ENCODE measurements at regions not wholly inside any gene's neighbourhood (a gene's known extent, or its start where the extent isn't known, plus 50 kb on each side); places are given as distances from the start of the nearest gene placed in this dataset.
"Not testable (repeated sequence)": the region's sequence is repeated elsewhere in the genome, so short reads cannot be mapped to it uniquely, and the experiment has no call there.

DNA sequence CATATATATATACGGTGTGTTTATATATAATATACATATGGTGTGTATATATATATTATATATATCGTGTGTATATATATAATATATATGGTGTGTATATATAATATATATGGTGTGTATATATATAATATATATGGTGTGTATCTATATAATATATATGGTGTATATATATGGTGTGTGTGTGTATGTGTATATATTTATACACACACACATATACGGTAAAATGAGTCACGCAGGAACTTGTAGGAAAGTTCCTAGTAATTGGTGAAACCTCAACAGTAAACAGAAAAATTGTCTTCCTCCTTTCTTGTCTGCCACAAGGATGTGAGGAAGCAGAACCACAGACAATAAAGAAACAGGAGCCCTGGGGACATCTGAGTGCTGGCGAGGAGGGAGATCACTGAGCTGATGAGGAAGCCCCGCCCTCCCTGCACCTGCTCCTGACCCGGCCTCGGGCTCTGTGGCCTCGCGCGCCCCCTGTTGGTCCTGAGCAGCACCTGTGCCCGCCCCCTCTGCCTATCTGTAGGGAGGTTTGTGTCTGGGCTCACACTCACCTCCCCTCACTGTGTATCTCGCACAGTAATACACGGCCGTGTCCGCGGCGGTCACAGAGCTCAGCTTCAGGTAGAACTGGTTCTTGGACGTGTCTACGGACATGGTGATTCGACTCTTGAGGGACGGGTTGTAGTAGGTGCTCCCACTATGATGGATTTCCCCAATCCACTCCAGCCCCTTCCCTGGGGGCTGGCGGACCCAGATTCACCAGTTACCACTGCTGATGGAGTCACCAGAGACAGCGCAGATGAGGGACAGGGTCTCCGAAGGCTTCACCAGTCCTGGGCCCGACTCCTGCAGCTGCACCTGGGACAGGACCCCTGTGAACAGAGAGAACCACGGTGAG lies 1079.4 kb downstream of the TMEM121 start:
- peak; percentile 81 for DNase-seq

DNA sequence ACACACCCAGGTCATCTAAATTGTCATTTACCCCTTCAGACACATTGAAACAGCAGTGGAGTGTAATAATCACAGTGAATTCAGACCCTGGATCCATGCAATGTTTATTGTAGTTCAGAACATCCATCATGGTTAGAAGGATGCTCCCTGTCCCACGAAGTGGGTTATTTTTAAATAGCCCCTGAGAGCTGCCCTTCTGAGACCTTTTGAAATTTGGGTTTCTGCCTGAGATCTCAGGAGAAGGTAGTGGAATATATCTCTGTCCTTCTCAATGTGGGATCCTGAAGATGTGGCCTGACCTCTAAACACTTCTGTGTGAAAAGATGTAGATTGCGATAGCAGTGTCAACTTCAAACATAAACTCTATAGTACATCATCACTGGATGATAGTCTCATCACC lies 1080.6 kb downstream of the TMEM121 start:
- DNase-seq: no peak

DNA sequence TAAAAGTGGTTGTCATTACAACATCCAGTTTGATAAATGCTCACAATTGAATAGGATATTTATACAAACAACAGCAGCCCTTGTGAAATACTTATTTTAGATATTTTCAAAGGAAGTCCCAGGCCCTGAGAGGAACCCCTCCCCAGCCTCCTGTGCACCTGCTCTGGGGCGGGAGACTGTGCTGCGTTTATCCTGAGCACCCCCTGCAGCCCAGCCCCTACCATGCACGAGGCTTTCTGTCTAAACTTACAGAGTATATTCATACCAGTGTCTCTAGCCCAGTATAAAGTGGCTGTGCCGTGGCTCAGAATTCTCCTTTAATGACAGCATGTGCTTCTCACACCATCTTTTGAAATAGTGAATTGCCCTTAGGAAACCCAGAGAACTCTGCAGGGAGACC lies 1084.3 kb downstream of the TMEM121 start:
- no peak for DNase-seq

DNA sequence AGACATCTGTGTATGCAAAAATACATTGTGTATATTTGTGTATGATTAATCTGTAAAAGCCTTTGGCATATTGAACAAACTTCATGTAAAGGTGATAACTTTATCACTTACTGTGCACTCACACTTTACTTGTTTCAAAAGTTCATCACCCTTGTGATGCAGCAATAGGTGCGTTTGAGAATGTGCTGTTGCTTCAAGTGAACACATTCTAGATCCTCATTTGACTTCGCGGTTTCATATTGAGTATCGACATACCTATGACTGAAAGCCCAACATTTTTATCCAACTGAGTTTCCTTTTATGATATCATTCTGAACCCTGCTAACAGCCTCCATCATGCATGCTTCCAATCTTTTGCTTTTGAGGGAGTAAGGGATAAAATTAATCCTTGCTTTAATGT lies 1086.9 kb downstream of the TMEM121 start:
- DNase-seq: no peak

DNA sequence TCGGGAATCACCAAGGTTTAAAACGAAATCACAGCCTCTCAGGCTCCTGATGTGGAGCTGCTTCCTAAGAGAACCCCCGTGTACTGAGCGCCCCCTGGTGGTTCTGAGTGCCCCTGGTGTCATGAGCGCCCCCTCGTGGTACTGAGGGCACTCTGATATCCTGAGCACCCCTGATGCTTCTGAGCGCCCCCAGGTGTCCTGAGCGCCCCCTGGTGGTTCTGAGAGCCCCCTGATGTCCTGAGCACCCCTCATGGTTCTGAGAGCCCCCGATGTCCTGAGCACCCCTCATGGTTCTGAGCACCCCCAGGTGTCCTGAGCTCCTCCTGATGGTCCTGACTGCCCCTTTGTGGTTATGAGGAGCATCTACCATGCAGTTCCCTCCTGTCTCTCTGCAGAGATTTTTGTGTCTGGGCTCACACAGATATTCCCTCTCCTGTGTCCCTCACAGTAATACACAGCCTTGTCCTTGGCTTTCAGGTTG lies 1092.1 kb downstream of the TMEM121 start:
- DNase-seq: peak; percentile 89

DNA sequence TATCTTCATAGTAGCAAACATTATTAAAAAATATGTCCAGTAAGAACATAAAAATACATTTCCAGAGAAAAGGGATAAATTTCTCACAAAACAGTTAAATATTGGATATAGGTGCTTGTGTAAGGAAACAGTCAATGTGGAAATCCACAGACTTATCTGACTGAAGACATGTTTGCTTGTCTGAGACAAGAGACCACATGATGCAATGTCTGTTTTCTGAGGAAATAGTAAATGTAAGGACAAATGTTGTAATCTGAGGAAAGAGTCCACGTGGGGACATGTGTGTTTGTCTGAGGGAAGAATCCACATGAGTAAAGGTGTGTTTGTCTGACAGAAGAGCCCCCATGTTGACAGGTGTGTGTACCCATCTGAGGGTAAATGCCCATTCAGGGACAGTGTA lies 1093.2 kb downstream of the TMEM121 start:
- DNase-seq: no peak

DNA sequence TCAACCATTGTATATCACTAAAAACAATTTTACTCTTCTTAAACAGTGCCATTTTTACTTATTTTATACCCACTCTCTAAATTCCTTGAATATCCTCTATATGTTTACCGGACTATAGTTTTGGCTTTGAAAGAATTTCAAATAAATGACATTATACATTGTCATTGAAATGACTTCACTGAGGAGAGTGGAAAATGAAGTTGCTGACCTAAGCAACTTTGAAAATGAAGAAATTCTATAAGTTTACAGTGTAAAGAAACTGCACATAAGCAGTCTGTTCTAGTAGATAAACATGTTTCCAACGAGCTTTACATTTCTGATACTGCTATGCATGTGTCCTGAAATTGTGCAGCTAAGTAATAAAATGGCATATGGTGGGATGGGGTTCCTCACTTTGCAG lies 1094.0 kb downstream of the TMEM121 start:
- no peak for DNase-seq

DNA sequence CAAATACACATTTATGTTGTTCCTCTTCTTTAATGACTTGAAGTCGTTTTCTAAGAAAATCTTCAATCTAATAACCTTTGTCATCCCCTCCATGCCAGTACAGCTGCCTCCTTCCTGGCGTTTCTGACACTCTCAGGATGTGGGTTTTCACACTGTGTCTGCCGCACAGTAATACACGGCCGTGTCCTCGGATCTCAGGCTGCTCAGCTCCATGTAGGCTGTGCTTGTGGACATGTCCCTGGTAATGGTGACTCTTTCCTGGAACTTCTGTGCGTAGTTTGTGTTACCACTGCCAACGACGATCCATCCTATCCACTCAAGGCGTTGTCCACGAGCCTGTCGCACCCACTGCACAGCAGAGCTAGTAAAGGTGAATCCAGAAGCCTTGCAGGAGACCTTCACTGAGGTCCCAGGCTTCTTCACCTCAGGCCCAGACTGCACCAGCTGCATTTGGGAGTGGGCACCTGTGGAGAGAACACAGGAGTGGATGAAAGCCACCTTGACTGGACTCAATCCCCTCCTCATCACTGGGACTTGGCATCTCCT lies 1095.9 kb downstream of the TMEM121 start:
- DNase-seq: peak; percentile 38

DNA sequence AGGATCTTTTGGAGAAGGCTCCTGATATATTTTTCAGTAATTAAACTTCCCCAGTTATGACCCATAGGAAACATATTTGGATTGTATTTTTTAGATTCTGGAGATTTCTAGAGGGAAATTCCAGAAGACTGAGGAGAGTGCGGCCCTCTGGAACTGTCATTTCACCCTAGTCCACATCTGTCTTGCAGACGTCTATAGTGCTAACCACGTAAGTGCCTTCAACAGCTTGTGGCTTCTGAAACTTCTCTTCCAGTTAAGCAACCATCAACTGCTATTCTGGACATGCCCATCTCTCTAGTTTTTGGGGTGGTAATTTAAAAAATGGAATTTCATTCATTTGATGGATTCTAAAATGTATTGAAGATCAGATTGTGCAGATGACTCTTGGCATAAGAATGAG lies 1098.8 kb downstream of the TMEM121 start:
- no peak for DNase-seq

DNA sequence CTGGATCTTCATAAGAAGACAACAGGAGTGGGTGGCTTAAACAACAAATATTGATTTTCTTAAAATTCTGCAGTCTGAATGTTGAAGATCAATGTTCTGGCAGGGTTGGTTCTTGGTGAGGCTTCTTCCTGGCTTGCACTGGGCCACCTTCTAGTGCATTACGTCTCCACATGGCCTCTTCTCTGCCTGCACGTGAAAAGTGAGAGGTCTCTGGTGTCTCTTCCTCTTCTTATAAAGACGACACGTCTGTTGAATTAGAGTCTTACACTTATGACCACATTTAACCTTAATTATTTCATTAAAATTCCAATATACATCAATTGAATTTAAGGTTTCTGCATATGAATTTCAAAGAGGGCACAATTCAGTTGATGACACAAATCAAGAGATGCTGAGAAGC lies 1100.1 kb downstream of the TMEM121 start:
- DNase-seq: not testable (repeated sequence)

DNA sequence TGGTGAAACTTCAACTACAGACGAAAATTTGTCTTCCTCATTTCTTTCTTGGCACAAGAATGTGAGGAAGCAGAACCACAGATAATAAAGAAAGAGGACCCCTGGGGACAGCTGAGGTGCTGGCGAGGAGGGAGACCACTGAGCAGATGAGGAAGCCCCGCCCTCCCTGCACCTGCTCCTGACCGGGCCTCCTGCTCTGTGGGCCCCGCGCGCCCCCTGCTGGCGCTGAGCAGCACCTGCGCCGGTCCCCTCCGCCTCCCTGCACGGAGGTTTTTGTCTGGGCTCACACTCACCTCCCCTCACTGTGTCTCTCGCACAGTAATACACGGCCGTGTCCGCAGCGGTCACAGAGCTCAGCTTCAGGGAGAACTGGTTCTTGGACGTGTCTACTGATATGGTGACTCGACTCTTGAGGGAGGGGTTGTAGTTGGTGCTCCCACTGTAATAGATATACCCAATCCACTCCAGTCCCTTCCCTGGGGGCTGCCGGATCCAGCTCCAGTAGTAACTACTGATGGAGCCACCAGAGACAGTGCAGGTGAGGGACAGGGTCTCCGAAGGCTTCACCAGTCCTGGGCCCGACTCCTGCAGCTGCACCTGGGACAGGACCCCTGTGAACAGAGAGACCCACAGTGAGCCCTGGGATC lies 1100.7 kb downstream of the TMEM121 start:
- DNase-seq: peak; percentile 72

DNA sequence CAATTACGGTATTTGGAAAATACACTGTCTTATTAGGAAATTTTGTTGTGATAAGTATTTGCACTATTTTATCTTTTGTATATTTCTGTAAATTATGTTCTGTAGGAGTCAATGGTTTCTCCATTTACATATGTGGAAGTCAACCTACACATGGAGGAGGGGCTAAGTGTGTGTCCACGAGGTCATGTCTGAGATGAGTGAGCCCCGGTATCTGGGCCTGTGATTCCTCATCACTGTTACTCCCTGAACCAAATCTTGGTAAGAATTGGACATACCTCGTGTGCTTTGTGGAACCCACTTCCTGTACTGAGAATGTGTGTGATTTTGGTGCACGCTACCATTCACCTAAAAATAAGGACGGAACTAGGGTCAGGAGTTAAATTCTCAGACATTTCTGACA lies 1105.5 kb downstream of the TMEM121 start:
- no peak for DNase-seq

DNA sequence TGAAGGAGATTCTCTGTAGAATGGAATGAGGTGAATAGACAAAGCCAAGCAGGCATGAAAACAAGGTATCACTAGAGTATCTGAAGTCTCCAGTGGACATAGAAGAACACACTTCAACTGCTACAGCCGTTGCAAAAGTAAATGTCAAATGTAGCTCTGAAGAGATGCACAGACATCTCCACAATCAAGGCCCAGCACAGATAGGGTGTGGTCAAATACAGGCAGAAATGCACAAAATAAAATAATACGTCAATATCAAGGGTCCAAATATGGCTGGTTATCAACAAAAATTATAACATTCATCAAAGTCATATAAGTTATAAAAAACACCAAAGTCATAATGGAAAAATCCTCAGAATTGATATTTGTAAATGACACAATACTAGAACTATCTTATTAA lies 1107.3 kb downstream of the TMEM121 start:
- no peak for DNase-seq

DNA sequence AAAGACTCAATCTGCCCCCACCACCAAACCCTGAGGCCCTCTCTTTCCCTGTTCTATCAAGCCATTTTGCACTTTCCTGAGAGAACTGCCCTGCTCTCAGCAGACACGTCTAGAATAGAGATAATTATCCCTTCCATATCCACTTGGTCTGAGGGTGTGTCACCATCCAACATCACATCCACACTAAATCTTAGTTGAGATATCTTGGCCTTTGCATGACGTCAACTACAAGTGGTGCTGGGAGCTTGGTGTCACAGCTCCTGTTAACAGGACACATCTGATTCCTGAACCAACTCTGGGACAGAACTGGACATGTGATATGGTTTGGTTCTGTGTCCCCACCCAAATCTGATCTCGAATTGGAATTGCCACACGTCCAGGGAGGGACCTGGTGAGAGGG lies 1109.2 kb downstream of the TMEM121 start:
- DNase-seq: no peak

DNA sequence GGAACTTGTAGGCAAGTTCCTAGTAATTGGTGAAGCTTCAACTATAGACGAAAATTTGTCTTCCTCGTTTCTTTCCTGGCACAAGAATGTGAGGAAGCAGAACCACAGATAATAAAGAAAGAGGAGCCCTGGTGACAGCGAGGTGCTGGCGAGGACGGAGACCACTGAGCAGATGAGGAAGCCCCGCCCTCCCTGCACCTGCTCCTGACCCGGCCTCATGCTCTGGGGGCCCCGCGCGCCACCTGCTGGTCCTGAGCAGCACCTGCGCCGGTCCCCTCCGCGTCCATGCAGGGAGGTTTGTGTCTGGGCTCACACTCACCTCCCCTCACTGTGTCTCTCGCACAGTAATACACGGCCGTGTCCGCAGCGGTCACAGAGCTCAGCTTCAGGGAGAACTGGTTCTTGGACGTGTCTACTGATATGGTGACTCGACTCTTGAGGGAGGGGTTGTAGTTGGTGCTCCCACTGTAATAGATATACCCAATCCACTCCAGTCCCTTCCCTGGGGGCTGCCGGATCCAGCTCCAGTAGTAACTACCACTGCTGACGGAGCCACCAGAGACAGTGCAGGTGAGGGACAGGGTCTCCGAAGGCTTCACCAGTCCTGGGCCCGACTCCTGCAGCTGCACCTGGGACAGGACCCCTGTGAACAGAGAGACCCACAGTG lies 1112.5 kb downstream of the TMEM121 start:
- DNase-seq: peak; percentile 70

DNA sequence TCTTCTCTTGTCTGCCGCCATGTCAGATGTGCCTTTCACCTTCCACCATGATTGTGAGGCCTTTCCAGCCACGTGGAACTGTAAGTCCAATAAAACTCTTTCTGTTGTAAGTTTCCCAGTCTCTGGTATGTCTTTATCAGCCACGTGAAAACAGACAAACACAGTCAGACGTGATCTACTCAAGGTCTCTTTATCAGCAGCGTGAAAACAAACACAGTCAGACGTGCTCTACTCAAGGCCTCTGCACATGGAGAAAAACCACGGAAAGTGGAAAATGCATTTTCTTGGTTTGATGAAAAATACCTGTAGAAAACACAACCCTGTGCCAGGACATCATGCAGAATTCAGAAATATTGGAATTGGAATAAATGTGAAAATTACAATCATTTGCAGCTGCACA lies 1115.7 kb downstream of the TMEM121 start:
- no peak for DNase-seq

DNA sequence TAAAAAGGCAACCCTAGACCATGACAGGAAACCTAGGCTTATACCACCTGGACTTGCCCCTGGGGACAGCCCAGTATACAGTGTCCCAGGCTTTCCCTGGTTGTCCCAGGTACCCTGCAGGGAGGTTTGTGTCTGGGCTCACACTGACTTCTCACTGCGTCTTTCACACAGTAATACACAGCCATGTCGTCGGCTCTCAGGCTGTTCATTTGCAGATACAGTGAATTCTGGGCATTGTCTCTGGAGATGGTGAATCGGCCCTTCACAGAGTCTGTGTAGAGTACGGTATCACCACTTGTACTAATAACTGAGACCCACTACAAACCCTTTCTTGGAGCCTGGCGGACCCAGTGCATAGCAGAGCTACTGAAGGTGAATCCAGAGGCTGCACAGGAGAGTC lies 1116.6 kb downstream of the TMEM121 start:
- not testable (repeated sequence) for DNase-seq

DNA sequence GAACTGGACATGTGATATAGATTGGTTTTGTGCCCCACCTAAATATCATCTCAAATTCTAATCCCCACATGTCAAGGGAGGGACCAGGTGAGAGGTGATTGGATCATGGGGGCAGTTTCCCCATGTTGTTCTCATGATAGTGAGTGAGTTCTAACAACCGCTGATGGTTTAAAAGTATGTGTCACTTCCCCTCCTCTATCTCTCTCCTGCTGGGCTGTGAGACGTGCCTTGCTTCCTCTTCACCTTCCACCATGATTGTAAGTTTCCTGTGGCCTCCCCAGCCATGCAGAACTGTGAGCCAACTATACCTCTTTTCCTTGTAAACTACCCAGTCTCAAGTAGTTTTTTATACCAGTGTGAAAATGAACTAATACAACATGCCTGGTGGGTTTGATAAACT lies 1122.5 kb downstream of the TMEM121 start:
- DNase-seq: not testable (repeated sequence)

DNA sequence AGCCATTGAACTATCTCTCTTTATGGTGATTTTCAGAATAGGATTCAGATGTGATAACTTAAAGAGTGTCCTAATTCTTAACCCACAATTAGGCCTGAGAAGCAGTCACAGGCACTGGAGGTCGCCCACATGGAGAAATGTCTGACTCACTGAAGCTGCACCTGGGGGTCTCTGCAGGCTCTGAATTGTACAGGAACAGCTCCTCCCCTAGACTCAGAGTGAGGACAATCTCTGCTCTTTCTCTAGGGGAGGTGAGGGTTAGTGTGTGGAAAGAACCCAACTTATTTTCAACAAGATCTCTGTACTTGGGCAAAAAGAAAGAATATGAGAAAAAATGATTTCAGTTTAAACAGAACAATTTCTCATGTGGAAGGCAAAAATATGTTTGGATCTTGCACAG lies 1124.6 kb downstream of the TMEM121 start:
- no peak for DNase-seq

DNA sequence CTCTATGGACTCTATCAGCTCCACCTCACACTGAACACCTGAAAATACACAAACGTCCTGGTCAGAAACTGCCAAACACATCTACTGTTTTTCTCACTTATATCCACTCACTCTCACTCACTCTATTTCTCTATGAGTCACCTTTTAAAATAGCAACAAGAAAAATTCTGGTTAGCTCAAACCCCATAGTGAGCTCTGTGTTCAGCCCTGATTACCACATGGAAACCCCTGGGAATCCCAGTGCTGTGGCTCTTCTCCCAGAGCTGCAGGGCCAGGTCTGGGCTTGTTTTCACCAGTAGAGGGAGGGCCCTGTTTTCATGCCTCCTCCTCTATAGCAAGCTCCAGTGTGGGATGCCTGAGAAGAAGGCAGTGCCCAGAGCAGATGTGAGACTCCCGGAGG lies 1126.1 kb downstream of the TMEM121 start:
- DNase-seq: no peak

DNA sequence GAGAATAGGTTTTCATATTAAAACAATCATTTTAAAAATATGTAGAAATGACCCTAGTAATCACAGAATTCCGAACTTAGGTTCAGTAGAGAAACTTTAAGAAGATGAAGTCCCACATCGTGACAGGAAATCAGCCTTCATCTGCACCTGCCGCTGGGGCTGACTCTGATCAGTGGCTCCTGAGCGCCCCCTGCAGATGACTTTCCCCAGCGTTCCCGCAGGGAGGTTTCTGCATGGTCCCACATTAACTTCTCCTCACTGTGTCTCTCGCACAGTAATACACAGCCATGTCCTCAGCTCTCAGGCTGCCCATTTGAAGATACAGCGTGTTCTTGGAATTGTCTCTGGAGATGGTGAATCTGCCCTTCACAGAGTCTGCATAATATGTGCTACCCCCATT lies 1131.1 kb downstream of the TMEM121 start:
- peak; percentile 66 for DNase-seq

DNA sequence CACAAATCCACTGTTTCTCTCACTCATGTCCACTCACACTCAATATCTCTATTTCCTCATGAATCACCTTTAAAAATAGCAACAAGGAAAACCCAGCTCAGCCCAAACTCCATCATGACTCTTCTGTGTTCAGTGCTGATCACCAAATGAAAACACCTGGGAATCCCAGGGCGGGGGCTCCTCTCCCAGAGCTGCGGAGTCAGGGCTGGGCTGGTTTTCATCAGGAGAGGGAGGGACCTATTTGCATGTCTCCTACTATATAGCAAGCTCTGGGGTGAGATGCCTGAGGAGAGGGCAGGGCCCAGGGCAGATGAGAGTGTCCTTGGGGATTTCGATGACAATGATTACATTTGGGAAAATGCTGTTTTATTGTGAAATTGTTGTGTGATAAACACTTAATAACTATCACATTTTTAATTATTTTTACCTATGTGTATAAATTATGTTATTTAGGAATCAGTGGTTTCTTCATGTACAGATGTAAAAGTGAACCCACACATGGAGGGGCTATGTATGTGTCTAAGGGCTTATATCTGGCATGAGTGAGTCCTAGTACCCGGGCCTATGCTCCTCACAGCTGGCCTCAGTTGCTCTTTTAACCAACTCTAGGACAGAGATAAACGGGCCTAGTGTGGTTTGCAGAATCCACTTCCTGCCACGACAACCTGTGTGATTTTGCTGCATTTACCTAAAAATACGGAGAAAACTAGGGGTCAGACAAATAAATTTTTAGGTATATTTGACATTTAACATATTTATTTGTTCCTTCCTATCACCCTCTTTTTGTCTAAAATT lies 1131.9 kb downstream of the TMEM121 start:
- not testable (repeated sequence) for DNase-seq

DNA sequence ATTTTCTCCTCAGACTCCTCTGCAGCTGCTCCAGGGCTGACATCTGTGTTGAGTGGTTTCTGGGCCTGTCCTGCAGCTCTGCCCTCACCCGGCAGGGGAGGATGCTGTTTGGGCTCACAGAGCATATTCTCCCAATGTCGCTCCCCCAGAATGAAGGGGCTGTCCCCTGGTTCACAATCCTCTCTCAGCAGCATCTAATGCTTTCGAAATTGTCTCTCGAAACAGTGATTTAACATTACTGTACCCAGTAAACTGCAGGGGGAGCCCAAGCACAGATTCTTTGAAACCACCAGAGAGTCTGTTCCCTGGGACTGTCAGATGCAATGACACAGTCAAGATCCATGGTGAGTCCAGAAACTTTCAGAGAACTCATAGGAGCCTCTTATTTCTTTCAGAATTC lies 1135.2 kb downstream of the TMEM121 start:
- DNase-seq: peak; percentile 67
